Testis (tissue), 2 donors: ENCODE measurements at regions not wholly inside any gene's neighbourhood (a gene's known extent, or its start where the extent isn't known, plus 50 kb on each side); places are given as distances from the start of the nearest gene placed in this dataset.

Experiments used
- POLR2A ChIP-seq: fragments of 450-650 bp; IDR thresholded peaks from one replicate; pipeline ENCODE4 v1.6.1; 2017; ENCODE audit warnings: antibody characterized with exemption, mild to moderate bottlenecking, moderate library complexity
- TF ChIP-seq, protein P1 (sequence below), 3 experiments: fragments of 450-650 bp in 2 of 3; fragments of 200-600 bp in 1 of 3; sonication (generic) in 1 of 3; IDR thresholded peaks; one replicate each; pipeline ENCODE4 v1.5.1; 2016 to 2019; ENCODE audit warnings: antibody characterized with exemption in 3 of 3, mild to moderate bottlenecking in 2 of 3, moderate library complexity in 1 of 3

GRCh38 chr14:104503691-104504090 is 75.9 kb upstream of the C14orf180 start:
- TF ChIP-seq, protein P1, sequence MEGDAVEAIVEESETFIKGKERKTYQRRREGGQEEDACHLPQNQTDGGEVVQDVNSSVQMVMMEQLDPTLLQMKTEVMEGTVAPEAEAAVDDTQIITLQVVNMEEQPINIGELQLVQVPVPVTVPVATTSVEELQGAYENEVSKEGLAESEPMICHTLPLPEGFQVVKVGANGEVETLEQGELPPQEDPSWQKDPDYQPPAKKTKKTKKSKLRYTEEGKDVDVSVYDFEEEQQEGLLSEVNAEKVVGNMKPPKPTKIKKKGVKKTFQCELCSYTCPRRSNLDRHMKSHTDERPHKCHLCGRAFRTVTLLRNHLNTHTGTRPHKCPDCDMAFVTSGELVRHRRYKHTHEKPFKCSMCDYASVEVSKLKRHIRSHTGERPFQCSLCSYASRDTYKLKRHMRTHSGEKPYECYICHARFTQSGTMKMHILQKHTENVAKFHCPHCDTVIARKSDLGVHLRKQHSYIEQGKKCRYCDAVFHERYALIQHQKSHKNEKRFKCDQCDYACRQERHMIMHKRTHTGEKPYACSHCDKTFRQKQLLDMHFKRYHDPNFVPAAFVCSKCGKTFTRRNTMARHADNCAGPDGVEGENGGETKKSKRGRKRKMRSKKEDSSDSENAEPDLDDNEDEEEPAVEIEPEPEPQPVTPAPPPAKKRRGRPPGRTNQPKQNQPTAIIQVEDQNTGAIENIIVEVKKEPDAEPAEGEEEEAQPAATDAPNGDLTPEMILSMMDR (IDR thresholded peaks at IDR 0.05) = no peak
- no peak for TF ChIP-seq POLR2A
